ENCODE measurements at regions not wholly inside any gene's neighbourhood (a gene's known extent, or its start where the extent isn't known, plus 50 kb on each side); places are given as distances from the start of the nearest gene placed in this dataset.
"Not testable (repeated sequence)": the region's sequence is repeated elsewhere in the genome, so short reads cannot be mapped to it uniquely, and the experiment has no call there.

DNA sequence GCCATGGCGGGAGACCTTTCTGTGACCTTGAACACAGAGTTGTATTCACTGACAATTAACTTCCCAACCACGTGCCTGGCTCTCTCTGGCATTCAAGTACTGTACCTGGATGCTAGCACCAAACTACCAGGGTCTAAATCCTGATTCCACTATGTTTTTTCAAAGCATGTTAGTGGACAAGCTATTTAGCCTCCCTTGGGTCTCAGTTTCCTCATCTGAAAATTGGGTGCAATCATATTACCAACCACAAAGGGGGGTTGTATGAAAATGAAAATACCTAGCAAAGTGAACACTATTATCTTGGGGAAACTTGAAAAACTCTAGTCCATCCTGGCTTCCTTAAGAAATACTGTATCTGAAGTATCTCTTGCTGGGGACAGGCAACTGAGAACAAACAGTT, 308.7 kb upstream of the SGK1 start:
- H3K27me3 Mint-ChIP-seq, result no peaks in the 10 kb centered on the region
- H3K27ac Mint-ChIP-seq, result no peak overlapping the region
- H3K4me3 Mint-ChIP-seq, result no peak overlapping the region
- no peaks in the 10 kb centered on the region for H3K9me3 Mint-ChIP-seq
- ATAC-seq, result no peak
- H3K4me1 Mint-ChIP-seq, result peaks cover 15% of the 10 kb centered on the region
- H3K36me3 Mint-ChIP-seq, result no peaks in the 10 kb centered on the region

- Mint-ChIP-seq H3K9me3 (no peaks in the 10 kb centered on the region), H3K27ac (no peak overlapping the region), H3K4me1 (peaks cover 10% of the 10 kb centered on the region), H3K4me3 (no peak overlapping the region), H3K27me3 (no peaks in the 10 kb centered on the region), H3K36me3 (no peaks in the 10 kb centered on the region)
- no peak for ATAC-seq
These were observed 308.2 kb upstream of the SGK1 start for GRCh38 chr6:134626086-134626485.

DNA sequence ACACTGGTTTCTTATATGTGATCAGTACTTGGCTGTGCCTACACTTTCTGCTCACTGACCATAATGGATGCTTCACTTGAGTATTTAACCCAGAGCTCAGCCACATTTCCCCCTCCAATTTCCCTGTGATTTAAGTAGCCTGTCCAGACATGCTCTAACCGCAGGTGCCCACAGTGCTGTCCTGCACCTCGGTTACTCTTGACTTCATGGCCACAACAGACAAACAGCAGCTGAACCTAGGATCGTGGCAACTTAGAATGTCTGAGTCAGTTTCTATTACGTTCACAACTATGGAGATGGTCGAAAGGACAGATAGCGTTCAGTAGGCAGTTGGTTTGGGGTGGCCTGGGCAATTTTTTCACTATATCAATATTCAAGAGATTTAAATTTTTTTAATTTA, 306.9 kb upstream of the SGK1 start:
- H3K36me3 Mint-ChIP-seq, result no peaks in the 10 kb centered on the region
- H3K27ac Mint-ChIP-seq, result no peak overlapping the region
- no peak for ATAC-seq
- H3K4me3 Mint-ChIP-seq, result no peak overlapping the region
- H3K9me3 Mint-ChIP-seq, result no peaks in the 10 kb centered on the region
- H3K27me3 Mint-ChIP-seq, result no peaks in the 10 kb centered on the region
- H3K4me1 Mint-ChIP-seq, result no peaks in the 10 kb centered on the region

DNA sequence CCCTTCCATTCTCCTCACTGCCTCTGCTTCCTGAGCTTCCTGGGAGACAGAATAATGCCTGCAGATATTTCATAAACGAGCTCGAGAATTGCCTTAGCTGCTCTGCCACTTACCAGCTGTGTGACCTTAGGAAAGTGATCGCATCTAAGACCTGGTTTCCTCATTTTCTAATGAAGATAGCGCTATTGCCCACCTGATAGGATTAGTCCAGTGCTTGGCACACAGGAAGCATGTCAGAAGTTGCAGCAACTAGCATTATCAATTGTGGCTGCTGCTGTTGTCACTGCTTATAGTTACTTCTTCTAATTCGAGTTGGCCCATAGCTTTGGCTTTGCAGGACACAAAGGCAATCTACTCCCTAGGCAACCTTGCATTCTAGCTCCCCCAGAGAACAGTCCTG, 305.5 kb upstream of the SGK1 start:
- Mint-ChIP-seq H3K4me3 (no peak overlapping the region), H3K27ac (no peak overlapping the region), H3K36me3 (no peaks in the 10 kb centered on the region), H3K4me1 (peaks cover 12% of the 10 kb centered on the region), H3K27me3 (peaks cover 9% of the 10 kb centered on the region), H3K9me3 (no peaks in the 10 kb centered on the region)
- no peak for ATAC-seq

DNA sequence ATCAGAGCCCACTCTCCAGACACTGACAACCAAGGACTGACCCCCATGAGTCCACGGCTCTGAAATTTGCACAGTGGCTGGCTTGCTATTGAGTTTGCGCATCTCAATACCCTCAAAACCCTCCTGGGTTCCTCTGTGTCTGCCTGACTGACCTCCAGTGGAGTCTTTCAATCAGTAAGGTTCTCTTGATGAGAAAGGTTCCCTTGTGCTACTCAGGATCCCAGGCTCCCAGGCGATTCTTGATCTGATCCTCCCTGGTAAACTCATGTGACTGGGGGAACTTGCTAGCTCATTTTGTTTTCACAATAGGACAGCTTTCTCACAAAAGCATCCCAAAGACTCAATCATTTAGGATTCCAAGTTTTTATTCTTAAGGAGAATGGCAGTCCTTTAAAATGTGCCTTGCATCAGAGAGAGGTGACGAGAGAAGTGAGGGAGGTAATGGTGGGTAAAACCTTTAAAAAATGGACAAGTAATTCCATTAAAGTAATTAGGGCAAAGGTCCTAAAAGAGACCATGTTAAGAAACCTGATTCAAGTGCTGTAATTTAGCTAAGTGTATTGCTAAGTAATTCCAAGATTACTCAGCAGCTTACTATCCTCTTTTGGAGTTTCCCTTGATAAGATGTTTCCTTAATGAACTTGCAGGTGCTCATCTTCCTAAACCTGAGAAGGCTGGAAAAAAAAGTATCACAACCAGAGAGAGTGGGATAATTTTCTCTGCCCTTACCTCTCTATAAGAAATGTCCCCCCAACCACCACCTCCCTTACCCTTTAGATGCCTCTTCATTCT, 304.7 kb upstream of the SGK1 start:
- ATAC-seq, result no peak

GRCh38 chr6:134621858-134622257, 303.9 kb upstream of the SGK1 start:
- Mint-ChIP-seq H3K36me3 (no peaks in the 10 kb centered on the region), H3K4me3 (no peak overlapping the region)
- ATAC-seq, result no peak

More for the DNA sequence above, 304.7 kb upstream of the SGK1 start:
- H3K9me3 Mint-ChIP-seq, result no peaks in the 10 kb centered on the region
- no peak overlapping the region for H3K4me3 Mint-ChIP-seq
- H3K27ac Mint-ChIP-seq, result no peak overlapping the region
- H3K4me1 Mint-ChIP-seq, result peaks cover 12% of the 10 kb centered on the region
- H3K27me3 Mint-ChIP-seq, result peaks cover 9% of the 10 kb centered on the region
- no peaks in the 10 kb centered on the region for H3K36me3 Mint-ChIP-seq

GRCh38 chr6:134619789-134620188, 301.9 kb upstream of the SGK1 start:
- no peak overlapping the region for H3K27ac Mint-ChIP-seq
- no peak for ATAC-seq
- no peaks in the 10 kb centered on the region for H3K9me3 Mint-ChIP-seq
- H3K27me3 Mint-ChIP-seq, result peaks cover 9% of the 10 kb centered on the region
- no peaks in the 10 kb centered on the region for H3K36me3 Mint-ChIP-seq
- no peak overlapping the region for H3K4me3 Mint-ChIP-seq
- H3K4me1 Mint-ChIP-seq, result peaks cover 12% of the 10 kb centered on the region

More at GRCh38 chr6:134621858-134622257, 303.9 kb upstream of the SGK1 start:
- H3K9me3 Mint-ChIP-seq, result no peaks in the 10 kb centered on the region
- peaks cover 9% of the 10 kb centered on the region for H3K27me3 Mint-ChIP-seq
- no peak overlapping the region for H3K27ac Mint-ChIP-seq
- peaks cover 12% of the 10 kb centered on the region for H3K4me1 Mint-ChIP-seq

GRCh38 chr6:134619077-134619476, 301.2 kb upstream of the SGK1 start:
- H3K27me3 Mint-ChIP-seq, result peaks cover 9% of the 10 kb centered on the region
- peaks cover 12% of the 10 kb centered on the region for H3K4me1 Mint-ChIP-seq
- ATAC-seq, result peak; percentile 81
- H3K4me3 Mint-ChIP-seq, result no peak overlapping the region
- no peaks in the 10 kb centered on the region for H3K9me3 Mint-ChIP-seq
- no peak overlapping the region for H3K27ac Mint-ChIP-seq
- H3K36me3 Mint-ChIP-seq, result no peaks in the 10 kb centered on the region

GRCh38 chr6:134614606-134615485, 296.9 kb upstream of the SGK1 start:
- H3K27ac Mint-ChIP-seq, result no peak overlapping the region
- ATAC-seq, result no peak
- peaks cover 9% of the 10 kb centered on the region for H3K27me3 Mint-ChIP-seq
- H3K4me1 Mint-ChIP-seq, result peaks cover 12% of the 10 kb centered on the region
- no peak overlapping the region for H3K4me3 Mint-ChIP-seq
- H3K9me3 Mint-ChIP-seq, result no peaks in the 10 kb centered on the region
- H3K36me3 Mint-ChIP-seq, result no peaks in the 10 kb centered on the region

DNA sequence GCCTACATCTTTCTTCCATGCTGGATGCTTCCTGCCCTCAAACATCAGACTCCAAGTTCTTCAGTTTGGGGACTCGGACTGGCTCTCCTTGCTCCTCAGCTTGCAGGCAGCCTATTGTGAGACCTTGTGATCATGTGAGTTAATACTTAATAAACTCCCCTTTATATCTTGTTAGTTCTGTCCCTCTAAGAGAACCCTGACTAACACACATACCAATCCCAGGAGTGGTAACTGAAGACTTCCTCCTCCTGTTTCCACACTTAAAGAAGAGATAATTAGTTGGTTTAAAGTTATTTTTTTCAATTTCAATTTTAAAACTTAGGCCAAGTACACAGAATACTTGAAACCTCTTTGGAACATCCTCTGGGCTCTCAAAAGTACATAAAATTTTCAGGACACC, 294.2 kb upstream of the SGK1 start:
- H3K9me3 Mint-ChIP-seq, ATAC-seq, H3K27me3 Mint-ChIP-seq, H3K4me3 Mint-ChIP-seq, H3K36me3 Mint-ChIP-seq, H3K27ac Mint-ChIP-seq, H3K4me1 Mint-ChIP-seq: not testable (repeated sequence)

- no peak for ATAC-seq
- no peaks in the 10 kb centered on the region for H3K27me3 Mint-ChIP-seq
- H3K4me1 Mint-ChIP-seq, result no peaks in the 10 kb centered on the region
- H3K36me3 Mint-ChIP-seq, result no peaks in the 10 kb centered on the region
- H3K4me3 Mint-ChIP-seq, result no peak overlapping the region
- no peaks in the 10 kb centered on the region for H3K9me3 Mint-ChIP-seq
- H3K27ac Mint-ChIP-seq, result no peak overlapping the region
These were observed 292.5 kb upstream of the SGK1 start for GRCh38 chr6:134610411-134610810.

- no peaks in the 10 kb centered on the region for H3K36me3 Mint-ChIP-seq
- ATAC-seq, result no peak
- no peaks in the 10 kb centered on the region for H3K9me3 Mint-ChIP-seq
- H3K27me3 Mint-ChIP-seq, result no peaks in the 10 kb centered on the region
- H3K4me1 Mint-ChIP-seq, result no peaks in the 10 kb centered on the region
- H3K4me3 Mint-ChIP-seq, result no peak overlapping the region
- no peak overlapping the region for H3K27ac Mint-ChIP-seq
These were observed 291.9 kb upstream of the SGK1 start for GRCh38 chr6:134609716-134610261.

DNA sequence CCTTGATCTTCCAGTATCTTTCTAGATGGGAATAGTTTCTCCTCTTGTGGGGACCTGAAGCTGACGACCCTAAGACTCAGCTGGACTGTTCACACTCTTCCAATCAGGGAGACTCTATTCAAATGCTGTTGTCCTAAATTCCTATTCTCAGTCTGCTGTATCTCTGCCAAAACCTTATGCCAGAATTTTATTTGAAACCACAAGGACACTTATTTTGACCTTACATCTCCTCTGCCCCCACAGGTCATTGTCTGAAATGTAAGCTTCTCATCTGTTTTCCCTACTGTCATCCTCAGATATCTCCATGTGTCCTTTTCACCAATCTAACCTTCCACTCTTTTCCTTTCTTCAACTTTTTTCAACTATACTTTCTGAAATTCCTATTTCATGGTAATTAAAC, 289.5 kb upstream of the SGK1 start:
- no peaks in the 10 kb centered on the region for H3K9me3 Mint-ChIP-seq
- no peak overlapping the region for H3K4me3 Mint-ChIP-seq
- H3K4me1 Mint-ChIP-seq, result no peaks in the 10 kb centered on the region
- H3K27ac Mint-ChIP-seq, result no peak overlapping the region
- no peak for ATAC-seq
- H3K27me3 Mint-ChIP-seq, result no peaks in the 10 kb centered on the region
- no peaks in the 10 kb centered on the region for H3K36me3 Mint-ChIP-seq

- ATAC-seq, result no peak
- Mint-ChIP-seq H3K4me1 (no peaks in the 10 kb centered on the region), H3K4me3 (no peak overlapping the region), H3K9me3 (peaks cover 7% of the 10 kb centered on the region), H3K27ac (no peak overlapping the region), H3K27me3 (no peaks in the 10 kb centered on the region), H3K36me3 (peaks cover 5% of the 10 kb centered on the region)
These were observed 287.1 kb upstream of the SGK1 start for GRCh38 chr6:134605034-134605433.

GRCh38 chr6:134604014-134604676, 286.2 kb upstream of the SGK1 start:
- no peaks in the 10 kb centered on the region for H3K27me3 Mint-ChIP-seq
- ATAC-seq, result peak; percentile 31
- peaks cover 5% of the 10 kb centered on the region for H3K36me3 Mint-ChIP-seq

More at GRCh38 chr6:134604014-134604676, 286.2 kb upstream of the SGK1 start:
- no peak overlapping the region for H3K27ac Mint-ChIP-seq
- no peaks in the 10 kb centered on the region for H3K4me1 Mint-ChIP-seq
- no peak overlapping the region for H3K4me3 Mint-ChIP-seq
- peaks cover 7% of the 10 kb centered on the region for H3K9me3 Mint-ChIP-seq

Measured in stimulated activated memory B cell treated with anti-CD40 and anti-IgM and Interleukin-4, amounts not matched to agents 10 μg/mL and 1 μg/mL and 100 μg/mL, for 72 hours (primary cell).